PC-3 (cell line): ENCODE measurements at regions not wholly inside any gene's neighbourhood (a gene's known extent, or its start where the extent isn't known, plus 50 kb on each side); places are given as distances from the start of the nearest gene placed in this dataset.

Experiments
- ATAC-seq: fragments of 200-7000 bp; cut with Tn5 transposase; 2 replicates; pipeline ENCODE4 v1.9.1; 2020; ENCODE audit warnings: mild to moderate bottlenecking, moderate library complexity
- BruUV-seq: library from RNA; stranded (reverse); fragments of 400-500 nt; replicated peaks from 2 replicates; lab custom pipeline; 2021; lab: Mats Ljungman, UMichigan
- CTCF ChIA-PET: fragments of 300-600 bp; sonication (Branson Sonifier 250); formaldehyde crosslinking; loops from one replicate; lab custom pipeline; 2022; ENCODE audit warnings: antibody characterized with exemption; lab: Charles Lee
- POLR2A ChIA-PET: fragments of 300-600 bp; sonication (Branson Sonifier 250); formaldehyde crosslinking; loops from one replicate; lab custom pipeline; 2022; ENCODE audit warnings: antibody characterized with exemption; ENCODE audit not compliant: unreplicated experiment; lab: Charles Lee
- DNase-seq: peaks from one replicate; pipeline ENCODE4 v3.0.0-alpha.2; 2015
- H2AFZ ChIP-seq: fragments of 300-600 bp; sonication (generic); 2 replicates; pipeline ENCODE4 v1.6.0; 2016; ENCODE audit warnings: antibody characterized with exemption, low read length
- H3F3A ChIP-seq: fragments of 300-600 bp; sonication (generic); one replicate; pipeline ENCODE4 v1.6.0; 2017; ENCODE audit warnings: antibody characterized with exemption, low read length, control low read depth, mild to moderate bottlenecking; ENCODE audit not compliant: unreplicated experiment
- H3K27ac ChIP-seq: fragments of 300-600 bp; sonication (generic); 2 replicates; pipeline ENCODE4 v1.5.1; 2016; ENCODE audit warnings: mild to moderate bottlenecking, low read length
- H3K27me3 ChIP-seq: fragments of 300-600 bp; sonication (generic); 2 replicates; pipeline ENCODE4 v1.6.1; 2016; ENCODE audit warnings: low read length, mixed read lengths
- H3K36me3 ChIP-seq: fragments of 300-600 bp; sonication (generic); 2 replicates; pipeline ENCODE4 v1.6.1; 2016; ENCODE audit warnings: low read depth, mixed run types, low read length, mixed read lengths
- H3K4me1 ChIP-seq: fragments of 300-600 bp; sonication (generic); 2 replicates; pipeline ENCODE4 v1.5.1; 2016; ENCODE audit warnings: low read length; ENCODE audit not compliant: insufficient read depth
- H3K4me2 ChIP-seq: fragments of 300-600 bp; sonication (generic); 2 replicates; pipeline ENCODE4 v1.6.0; 2016; ENCODE audit warnings: low read length
- H3K4me3 ChIP-seq: fragments of 300-600 bp; sonication (generic); 2 replicates; pipeline ENCODE4 v1.5.1; 2016; ENCODE audit warnings: mild to moderate bottlenecking, low read length, mixed read lengths
- H3K79me2 ChIP-seq: fragments of 300-600 bp; sonication (generic); 2 replicates; pipeline ENCODE4 v1.6.1; 2017; ENCODE audit warnings: low read length, mixed read lengths
- H3K9ac ChIP-seq: fragments of 300-600 bp; sonication (generic); 2 replicates; pipeline ENCODE4 v1.6.0; 2016; ENCODE audit warnings: mild to moderate bottlenecking, low read length
- H3K9me2 ChIP-seq: fragments of 300-600 bp; sonication (generic); replicated peaks from 2 replicates; pipeline ENCODE4 v1.6.1; 2016; ENCODE audit warnings: mixed run types, low read length, mixed read lengths
- H3K9me3 ChIP-seq: fragments of 300-600 bp; sonication (generic); 2 replicates; pipeline ENCODE4 v1.6.1; 2016; ENCODE audit warnings: low read length, mixed read lengths
- H4K20me1 ChIP-seq: fragments of 300-600 bp; sonication (generic); 2 replicates; pipeline ENCODE4 v1.6.1; 2016; ENCODE audit warnings: low read length, mixed read lengths
- CTCF ChIP-seq: fragments of 300-600 bp; sonication (generic); conservative IDR thresholded peaks from 2 replicates; pipeline ENCODE4 v1.5.1; 2017; ENCODE audit warnings: antibody characterized with exemption, low read depth, mild to moderate bottlenecking, low read length
- EZH2 ChIP-seq: fragments of 300-600 bp; sonication (generic); IDR thresholded peaks from one replicate; pipeline ENCODE4 v1.6.1; 2017; ENCODE audit warnings: antibody characterized with exemption, mild to moderate bottlenecking, low read length; ENCODE audit not compliant: unreplicated experiment
- EZH2phosphoT487 ChIP-seq: fragments of 300-600 bp; sonication (generic); IDR thresholded peaks from 2 replicates; pipeline ENCODE4 v1.6.1; 2018; ENCODE audit warnings: mild to moderate bottlenecking, antibody characterized with exemption, low read length, borderline replicate concordance
- intact Hi-C: fragments of 100-400 bp; cut with micrococcal nuclease; formaldehyde crosslinking; loops from 2 replicates; pipeline ENCODE4 v1.9.0; 2023

DNA sequence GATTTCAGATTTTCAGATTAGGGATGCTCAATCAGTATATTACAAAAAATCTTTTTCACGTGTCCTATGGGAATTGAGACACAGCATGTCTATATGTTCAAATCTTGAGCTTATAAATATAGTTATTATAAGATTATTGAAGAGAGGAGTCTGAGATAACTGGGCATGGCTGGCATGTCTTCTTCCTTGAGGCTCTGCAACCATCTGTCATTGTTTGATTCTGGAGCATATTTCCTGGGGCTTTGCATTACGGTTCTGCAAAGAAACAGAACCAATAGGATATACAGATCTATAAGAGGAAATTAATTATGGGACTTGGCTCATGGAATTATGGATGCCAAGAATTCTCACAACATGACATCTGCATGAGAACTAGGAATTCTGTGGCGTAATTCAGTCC is 386.1 kb downstream of the SOCS6 start:
- Histone ChIP-seq H4K20me1 (no peaks in the 10 kb centered on the region), H3K9me3 (no peaks in the 10 kb centered on the region), H3K79me2 (no peaks in the 10 kb centered on the region), H3K9ac (no peak overlapping the region), H3K4me2 (no peak overlapping the region), H2AFZ (no peak overlapping the region), H3K4me3 (no peak overlapping the region), H3K36me3 (no peaks in the 10 kb centered on the region), H3F3A (no peaks in the 10 kb centered on the region), H3K27me3 (0 out of 2 replicates have a peak, but pooled peaks cover under 1% of the 10 kb centered on the region), H3K4me1 (no peaks in the 10 kb centered on the region), H3K27ac (no peak overlapping the region), H3K9me2 (no peaks in the 10 kb centered on the region)
- ChIA-PET CTCF (no interaction called here), POLR2A (no interaction called here)
- intact Hi-C loops = no loop called here
- BruUV-seq = no TSS peak
- DNase-seq = no peak
- no peak for TF ChIP-seq EZH2phosphoT487
- ATAC-seq = no peak

GRCh38 chr18:70673831-70674230 is 385.0 kb downstream of the SOCS6 start:
- intact Hi-C loops = no loop called here
- Histone ChIP-seq H3K27ac (no peak overlapping the region), H3K9ac (no peak overlapping the region), H3K36me3 (no peaks in the 10 kb centered on the region), H3K9me2 (no peaks in the 10 kb centered on the region), H3K4me2 (no peak overlapping the region), H2AFZ (no peak overlapping the region), H3K9me3 (no peaks in the 10 kb centered on the region), H4K20me1 (no peaks in the 10 kb centered on the region), H3K79me2 (no peaks in the 10 kb centered on the region), H3K4me3 (no peak overlapping the region), H3K4me1 (no peaks in the 10 kb centered on the region), H3F3A (no peaks in the 10 kb centered on the region), H3K27me3 (no peaks in the 10 kb centered on the region)
- TF ChIP-seq EZH2phosphoT487 (no peak), EZH2 (no peak), CTCF (no peak)
- ChIA-PET CTCF (no interaction called here), POLR2A (no interaction called here)
- no peak for ATAC-seq
- no TSS peak for BruUV-seq
- DNase-seq = no peak

- H3K9me2 ChIP-seq = no peaks in the 10 kb centered on the region
- BruUV-seq = no TSS peak
- H4K20me1 ChIP-seq = no peaks in the 10 kb centered on the region
- H3K36me3 ChIP-seq = no peaks in the 10 kb centered on the region
- H3K27ac ChIP-seq = no peak overlapping the region
- DNase-seq (no peak), ATAC-seq (no peak)
- H3K9ac ChIP-seq = no peak overlapping the region
- H3K4me2 ChIP-seq = no peak overlapping the region
- POLR2A ChIA-PET = no interaction called here
- H3K4me3 ChIP-seq = no peak overlapping the region
- no peak for TF ChIP-seq EZH2
- TF ChIP-seq CTCF = no peak
- no peak for TF ChIP-seq EZH2phosphoT487
- CTCF ChIA-PET = no interaction called here
- H2AFZ ChIP-seq = no peak overlapping the region
- no peaks in the 10 kb centered on the region for H3F3A ChIP-seq
- H3K79me2 ChIP-seq = no peaks in the 10 kb centered on the region
- intact Hi-C loops = no loop called here
- no peaks in the 10 kb centered on the region for H3K27me3 ChIP-seq
- no peaks in the 10 kb centered on the region for H3K4me1 ChIP-seq
- H3K9me3 ChIP-seq = no peaks in the 10 kb centered on the region
Measured at GRCh38 chr18:70672581-70672980, 383.7 kb downstream of the SOCS6 start.
